ENCODE measurements at regions not wholly inside any gene's neighbourhood (a gene's known extent, or its start where the extent isn't known, plus 50 kb on each side); places are given as distances from the start of the nearest gene placed in this dataset.
"Not testable (repeated sequence)": the region's sequence is repeated elsewhere in the genome, so short reads cannot be mapped to it uniquely, and the experiment has no call there.

DNA sequence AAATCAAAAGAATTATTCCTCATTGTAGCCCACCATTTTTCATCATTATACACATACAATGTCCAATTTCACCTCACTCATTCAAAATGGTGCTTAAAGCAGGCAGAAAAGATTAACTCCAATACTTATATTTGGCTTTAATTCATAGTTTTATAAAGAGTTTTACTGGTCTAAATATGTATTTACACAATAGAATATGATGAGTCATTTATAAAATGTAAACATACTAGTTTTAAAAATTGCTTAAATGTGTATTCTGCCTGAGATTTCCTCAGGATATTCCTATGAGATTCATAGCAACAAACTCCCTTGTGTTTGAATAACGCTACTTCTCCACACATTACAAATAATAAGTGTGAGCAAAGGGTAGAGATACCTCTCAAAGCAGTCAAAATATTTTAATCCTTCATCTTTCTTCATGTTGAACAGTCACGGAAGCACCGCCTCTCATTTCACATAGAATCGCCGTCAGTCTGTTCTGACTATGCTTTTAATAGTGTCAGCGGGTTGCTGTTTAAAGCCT is 75.7 kb upstream of the GBE1 start:
- TF ChIP-seq, protein P1, sequence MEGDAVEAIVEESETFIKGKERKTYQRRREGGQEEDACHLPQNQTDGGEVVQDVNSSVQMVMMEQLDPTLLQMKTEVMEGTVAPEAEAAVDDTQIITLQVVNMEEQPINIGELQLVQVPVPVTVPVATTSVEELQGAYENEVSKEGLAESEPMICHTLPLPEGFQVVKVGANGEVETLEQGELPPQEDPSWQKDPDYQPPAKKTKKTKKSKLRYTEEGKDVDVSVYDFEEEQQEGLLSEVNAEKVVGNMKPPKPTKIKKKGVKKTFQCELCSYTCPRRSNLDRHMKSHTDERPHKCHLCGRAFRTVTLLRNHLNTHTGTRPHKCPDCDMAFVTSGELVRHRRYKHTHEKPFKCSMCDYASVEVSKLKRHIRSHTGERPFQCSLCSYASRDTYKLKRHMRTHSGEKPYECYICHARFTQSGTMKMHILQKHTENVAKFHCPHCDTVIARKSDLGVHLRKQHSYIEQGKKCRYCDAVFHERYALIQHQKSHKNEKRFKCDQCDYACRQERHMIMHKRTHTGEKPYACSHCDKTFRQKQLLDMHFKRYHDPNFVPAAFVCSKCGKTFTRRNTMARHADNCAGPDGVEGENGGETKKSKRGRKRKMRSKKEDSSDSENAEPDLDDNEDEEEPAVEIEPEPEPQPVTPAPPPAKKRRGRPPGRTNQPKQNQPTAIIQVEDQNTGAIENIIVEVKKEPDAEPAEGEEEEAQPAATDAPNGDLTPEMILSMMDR (IDR thresholded peaks at IDR 0.05; ENCODE audit: control insufficient read depth, insufficient read depth, low read depth, low read length, missing control alignments): no peak
- DNase-seq (ENCODE audit: low read depth): no peak
- H3K4me3 ChIP-seq (ENCODE audit: control insufficient read depth, low read depth, low read length): no peak overlapping the region

DNA sequence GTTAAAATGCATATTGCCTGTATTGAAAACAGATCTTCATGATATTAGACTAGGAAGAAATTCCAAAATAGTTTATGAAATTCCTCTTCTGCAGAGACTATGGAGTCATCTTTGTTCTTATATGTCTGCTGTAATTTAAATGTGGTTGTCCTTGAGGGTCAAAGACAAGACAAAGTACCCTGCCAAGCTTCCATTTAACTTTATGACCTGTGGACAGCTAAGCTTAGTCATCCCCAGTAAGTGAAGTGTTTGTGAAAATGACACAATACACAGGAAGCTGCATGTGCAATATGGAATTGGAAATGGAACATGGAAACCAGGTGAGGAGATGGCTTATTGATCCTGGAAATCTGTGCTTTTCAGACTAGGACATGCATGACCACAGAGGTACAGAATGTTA is 68.5 kb upstream of the GBE1 start:
- no peak overlapping the region for H3K4me3 ChIP-seq (ENCODE audit: control insufficient read depth, low read depth, low read length)
- DNase-seq (ENCODE audit: low read depth): no peak
- TF ChIP-seq, protein P1 (IDR thresholded peaks at IDR 0.05; ENCODE audit: control insufficient read depth, insufficient read depth, low read depth, low read length, missing control alignments): no peak

DNA sequence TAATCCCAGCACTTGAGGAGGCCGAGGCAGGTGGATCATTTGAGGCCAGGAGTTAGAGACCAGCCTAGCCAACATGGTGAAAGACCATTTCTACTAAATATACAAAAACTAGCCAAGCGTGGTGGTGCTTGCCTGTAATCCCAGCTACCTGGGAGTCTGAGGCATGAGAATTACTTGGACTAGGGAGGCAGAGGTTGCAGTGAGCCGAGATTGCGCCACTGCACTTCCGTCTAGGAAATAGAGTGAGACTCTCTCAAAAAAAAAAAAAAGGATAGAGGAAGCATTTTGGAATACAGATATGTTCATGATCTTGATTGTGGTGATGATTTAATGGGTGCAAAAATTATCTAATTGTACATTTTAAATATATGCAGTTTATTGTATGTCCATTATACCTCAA is 67.8 kb upstream of the GBE1 start:
- not testable (repeated sequence) for H3K4me3 ChIP-seq (ENCODE audit: control insufficient read depth, low read depth, low read length); DNase-seq (ENCODE audit: low read depth)

DNA sequence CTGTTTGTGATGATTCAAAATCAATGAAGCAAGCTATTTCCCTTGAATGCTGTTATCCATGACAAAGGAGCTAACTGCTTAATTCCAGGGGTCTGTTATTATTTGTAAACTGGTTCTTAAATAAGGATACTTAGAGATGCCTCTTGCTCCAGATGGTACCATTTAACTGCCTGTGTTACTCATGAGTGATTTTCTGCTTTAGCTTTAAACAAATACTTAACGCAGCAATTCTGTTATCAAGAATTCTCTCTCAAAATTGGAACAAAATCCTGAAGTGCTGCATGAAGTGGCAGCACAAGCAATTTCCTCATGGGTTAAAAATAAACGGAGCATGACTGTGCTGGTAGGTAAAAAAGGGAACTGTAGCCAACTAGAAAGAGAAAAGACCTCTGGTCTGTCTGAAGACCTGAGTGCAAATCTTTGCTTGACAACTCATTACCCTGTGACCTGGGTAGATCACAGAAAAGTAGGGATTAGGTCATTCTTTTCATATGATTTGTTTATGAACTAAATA is 62.5 kb upstream of the GBE1 start:
- TF ChIP-seq, protein P1 (IDR thresholded peaks at IDR 0.05; ENCODE audit: control insufficient read depth, insufficient read depth, low read depth, low read length, missing control alignments): no peak
- no peak overlapping the region for H3K4me3 ChIP-seq (ENCODE audit: control insufficient read depth, low read depth, low read length)
- no peak for DNase-seq (ENCODE audit: low read depth)

DNA sequence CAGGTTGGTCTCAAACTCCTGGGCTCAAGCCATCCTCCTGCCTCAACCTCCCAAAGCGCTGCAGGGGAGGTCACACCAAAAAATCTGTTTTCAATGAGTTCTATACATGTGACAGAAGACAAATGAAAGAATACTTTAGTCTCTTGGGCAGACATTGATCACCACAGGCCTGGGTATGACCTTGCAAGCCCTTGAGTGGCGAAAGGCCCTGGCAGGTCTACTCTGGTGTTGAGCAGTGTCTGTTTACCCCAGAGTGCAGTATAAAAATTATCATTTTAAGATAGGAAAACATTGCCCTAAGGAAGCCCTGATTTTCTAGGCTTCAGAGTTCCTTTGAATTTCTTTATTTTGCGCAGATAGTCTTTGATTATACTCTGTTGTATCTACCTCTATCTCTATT is 61.6 kb upstream of the GBE1 start:
- no peak overlapping the region for H3K4me3 ChIP-seq (ENCODE audit: control insufficient read depth, low read depth, low read length)
- TF ChIP-seq, protein P1 (IDR thresholded peaks at IDR 0.05; ENCODE audit: control insufficient read depth, insufficient read depth, low read depth, low read length, missing control alignments): no peak
- DNase-seq (ENCODE audit: low read depth): no peak

DNA sequence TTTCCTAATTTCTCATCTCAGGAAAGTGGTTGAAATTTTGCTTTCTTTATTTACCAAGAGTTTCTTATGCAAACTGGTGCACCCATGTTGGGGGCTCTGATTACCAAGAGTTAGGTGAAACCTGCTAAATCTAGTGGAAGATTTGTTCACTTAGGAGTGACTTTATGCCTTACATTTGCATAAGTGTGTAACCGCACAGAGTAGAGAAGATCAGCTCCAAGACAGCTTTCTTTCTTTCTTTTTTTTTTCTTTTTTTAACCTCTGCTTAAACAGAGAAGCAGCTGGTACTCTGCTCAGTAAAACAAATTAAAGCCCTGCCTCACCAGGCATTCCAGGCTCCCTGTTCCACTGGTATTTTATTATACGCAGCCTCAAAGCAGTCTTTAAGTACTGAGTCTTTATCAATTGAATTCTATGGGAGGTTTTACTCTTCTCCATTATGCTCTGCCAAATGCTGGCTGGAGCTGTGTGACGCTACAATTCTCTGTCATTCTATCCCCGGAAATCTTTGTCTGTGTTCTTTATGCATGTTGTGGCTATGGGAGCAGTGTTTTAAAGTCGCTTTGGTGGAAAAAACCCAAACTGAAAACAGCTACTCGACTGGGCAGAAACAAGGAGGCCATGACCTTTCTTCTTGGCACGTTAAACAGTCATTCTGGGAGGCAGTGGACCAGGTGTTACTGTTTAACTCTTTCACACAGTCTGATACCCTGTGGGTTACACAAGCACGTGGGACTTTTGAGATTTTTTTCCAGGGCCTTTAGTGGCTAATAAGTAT is 55.2 kb upstream of the GBE1 start:
- DNase-seq (ENCODE audit: low read depth): no peak
- no peak overlapping the region for H3K4me3 ChIP-seq (ENCODE audit: control insufficient read depth, low read depth, low read length)
- TF ChIP-seq, protein P1 (IDR thresholded peaks at IDR 0.05; ENCODE audit: control insufficient read depth, insufficient read depth, low read depth, low read length, missing control alignments): no peak

DNA sequence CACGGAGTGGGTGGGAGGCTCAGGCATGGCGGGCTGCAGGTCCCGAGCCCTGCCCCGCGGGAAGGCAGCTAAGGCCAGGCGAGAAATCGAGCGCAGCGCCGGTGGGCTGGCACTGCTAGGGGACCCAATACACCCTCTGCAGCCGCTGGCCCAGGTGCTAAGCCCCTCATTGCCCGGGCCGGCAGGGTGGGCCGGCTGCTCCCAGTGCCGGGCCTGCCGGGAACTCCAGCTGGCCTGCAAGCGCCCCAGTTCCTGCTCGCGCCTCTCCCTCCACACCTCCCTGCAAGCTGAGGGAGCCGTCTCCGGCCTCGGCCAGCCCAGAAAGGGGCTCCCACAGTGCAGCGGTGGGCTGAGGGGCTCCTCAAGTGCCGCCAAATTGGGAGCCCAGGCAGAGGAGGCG is 50.7 kb upstream of the GBE1 start:
- H3K4me3 ChIP-seq (ENCODE audit: control insufficient read depth, low read depth, low read length): not testable (repeated sequence)

More for the DNA sequence above, 50.7 kb upstream of the GBE1 start:
- DNase-seq (ENCODE audit: low read depth): not testable (repeated sequence)
